DND-41 (cell line): ENCODE measurements at regions not wholly inside any gene's neighbourhood (a gene's known extent, or its start where the extent isn't known, plus 50 kb on each side); places are given as distances from the start of the nearest gene placed in this dataset.

ENCODE experiments used
- ATAC-seq: fragments of 200-7000 bp; cut with Tn5 transposase; 3 replicates; pipeline ENCODE4 v1.9.1; 2021; ENCODE audit warnings: low read depth; ENCODE audit not compliant: insufficient read depth
- DNase-seq: peaks from one replicate; pipeline ENCODE4 v3.0.0-alpha.2; 2020
- H2AFZ ChIP-seq: 2 replicates; pipeline ENCODE4 v1.6.0; 2012; ENCODE audit warnings: low read depth, low read length
- H3K27ac ChIP-seq: 2 replicates; pipeline ENCODE4 v1.5.1; 2012; ENCODE audit warnings: low read length, inconsistent platforms
- H3K27me3 ChIP-seq: fragments of 200-600 bp; sonication (generic); 2 replicates; pipeline ENCODE4 v1.6.0; 2012; ENCODE audit warnings: low read length, mild to moderate bottlenecking, inconsistent platforms; ENCODE audit not compliant: insufficient read depth, poor library complexity
- H3K36me3 ChIP-seq: 2 replicates; pipeline ENCODE4 v1.5.1; 2012; ENCODE audit warnings: low read length, inconsistent platforms; ENCODE audit not compliant: insufficient read depth
- H3K4me1 ChIP-seq: 2 replicates; pipeline ENCODE4 v1.5.1; 2012; ENCODE audit warnings: mild to moderate bottlenecking, low read length; ENCODE audit not compliant: insufficient read depth
- H3K4me2 ChIP-seq: 2 replicates; pipeline ENCODE4 v1.6.0; 2012; ENCODE audit warnings: mild to moderate bottlenecking, moderate library complexity, low read length, inconsistent platforms; ENCODE audit not compliant: insufficient read depth
- H3K4me3 ChIP-seq, 2 experiments: fragments of 200-600 bp in 1 of 2; shearing (Covaris generic) in 1 of 2; 2 replicates each; pipeline ENCODE4 v1.5.1; 2012 to 2016; ENCODE audit warnings: inconsistent platforms in 2 of 2, low read length in 2 of 2, mild to moderate bottlenecking in 2 of 2, low read depth in 1 of 2, moderate library complexity in 1 of 2
- H3K79me2 ChIP-seq: 2 replicates; pipeline ENCODE4 v1.6.0; 2012; ENCODE audit warnings: low read length, inconsistent platforms; ENCODE audit not compliant: insufficient read depth
- H3K9ac ChIP-seq: 2 replicates; pipeline ENCODE4 v1.6.0; 2012; ENCODE audit warnings: low read depth, mild to moderate bottlenecking, inconsistent platforms, low read length, moderate library complexity
- H3K9me3 ChIP-seq: 2 replicates; pipeline ENCODE4 v1.5.1; 2012; ENCODE audit warnings: low read length, moderate library complexity, mild to moderate bottlenecking, inconsistent platforms; ENCODE audit not compliant: insufficient read depth, severe bottlenecking
- H4K20me1 ChIP-seq: 2 replicates; pipeline ENCODE4 v1.6.0; 2012; ENCODE audit warnings: low read length; ENCODE audit not compliant: insufficient read depth
- CTCF ChIP-seq: IDR thresholded peaks from 2 replicates; pipeline ENCODE4 v1.5.1; 2012; ENCODE audit warnings: borderline replicate concordance, low read length, moderate library complexity, mild to moderate bottlenecking; ENCODE audit not compliant: poor library complexity, severe bottlenecking; ENCODE audit errors: extremely low read depth
- EZH2 ChIP-seq: IDR thresholded peaks from 3 replicates; pipeline ENCODE4 v1.6.1; 2012; ENCODE audit warnings: borderline replicate concordance, low read depth, mild to moderate bottlenecking, moderate library complexity, low read length, inconsistent platforms; ENCODE audit not compliant: severe bottlenecking

- Histone ChIP-seq H3K27ac (no peak overlapping the region), H3K9me3 (no peaks in the 10 kb centered on the region), H3K4me3 (no peak overlapping the region), H2AFZ (no peak overlapping the region), H3K27me3 (no peaks in the 10 kb centered on the region), H3K79me2 (peaks cover 79% of the 10 kb centered on the region), H3K9ac (no peak overlapping the region), H3K4me1 (no peaks in the 10 kb centered on the region), H3K36me3 (peaks cover 10% of the 10 kb centered on the region), H4K20me1 (peaks cover 23% of the 10 kb centered on the region; the same call in 1 of the 2 replicates), H3K4me2 (no peak overlapping the region)
- no peak for DNase-seq
- no peak for ATAC-seq
- TF ChIP-seq CTCF (no peak), EZH2 (no peak)
Observed at GRCh38 chr6:158249340-158249836, 62.9 kb upstream of the TULP4 start.

- no peak for ATAC-seq
- H4K20me1 ChIP-seq = peaks cover 25% of the 10 kb centered on the region; the same call in 1 of the 2 replicates
- no peaks in the 10 kb centered on the region for H3K9me3 ChIP-seq
- H3K4me3 ChIP-seq = no peak overlapping the region
- TF ChIP-seq CTCF (no peak), EZH2 (no peak)
- H3K9ac ChIP-seq = no peak overlapping the region
- no peaks in the 10 kb centered on the region for H3K4me1 ChIP-seq
- H3K36me3 ChIP-seq = peaks cover 6% of the 10 kb centered on the region; the same call in 1 of the 2 replicates
- peaks cover 81% of the 10 kb centered on the region for H3K79me2 ChIP-seq
- no peaks in the 10 kb centered on the region for H3K27me3 ChIP-seq
- H3K27ac ChIP-seq = no peak overlapping the region
- H3K4me2 ChIP-seq = no peak overlapping the region
- DNase-seq = no peak
- H2AFZ ChIP-seq = no peak overlapping the region
Observed at GRCh38 chr6:158251565-158251964, 60.7 kb upstream of the TULP4 start.

GRCh38 chr6:158253248-158253647 is 59.0 kb upstream of the TULP4 start:
- Histone ChIP-seq H3K27ac (no peak overlapping the region), H3K4me1 (no peaks in the 10 kb centered on the region), H3K36me3 (0 out of 2 replicates have a peak, but pooled peaks cover 6% of the 10 kb centered on the region), H2AFZ (no peak overlapping the region), H3K4me2 (no peak overlapping the region), H3K27me3 (no peaks in the 10 kb centered on the region), H3K79me2 (peaks cover 83% of the 10 kb centered on the region), H3K9ac (no peak overlapping the region), H4K20me1 (peaks cover 40% of the 10 kb centered on the region; the same call in 1 of the 2 replicates), H3K4me3 (no peak overlapping the region), H3K9me3 (no peaks in the 10 kb centered on the region)
- ATAC-seq (no peak), DNase-seq (no peak)
- TF ChIP-seq CTCF (no peak), EZH2 (no peak)
